GM12878 (cell line): ENCODE measurements at regions not wholly inside any gene's neighbourhood (a gene's known extent, or its start where the extent isn't known, plus 50 kb on each side); places are given as distances from the start of the nearest gene placed in this dataset.

ENCODE experiments used
- CUX1 ChIP-seq: IDR thresholded peaks from 2 replicates; pipeline ENCODE4 v1.6.1; 2012; ENCODE audit warnings: improper control_type of control experiment, low read depth, low read length; ENCODE audit not compliant: insufficient replicate concordance
- IRF3 ChIP-seq: fragments of 450-650 bp; IDR thresholded peaks from 2 replicates; pipeline ENCODE4 v1.6.1; 2014; ENCODE audit warnings: mild to moderate bottlenecking
- NFYB ChIP-seq: IDR thresholded peaks from 2 replicates; pipeline ENCODE4 v1.6.1; 2011; ENCODE audit warnings: low read depth, mild to moderate bottlenecking, low read length, improper control_type of control experiment, moderate library complexity; ENCODE audit not compliant: insufficient read depth
- PBX3 ChIP-seq: IDR thresholded peaks from 2 replicates; pipeline ENCODE4 v1.6.1; 2011; ENCODE audit warnings: mild to moderate bottlenecking, low read depth, low read length, moderate library complexity; ENCODE audit not compliant: insufficient replicate concordance
- STAT3 ChIP-seq: IDR thresholded peaks from 2 replicates; pipeline ENCODE4 v1.6.1; 2011; ENCODE audit warnings: low read depth, low read length, improper control_type of control experiment
- TCF3 ChIP-seq: IDR thresholded peaks from 2 replicates; pipeline ENCODE4 v1.6.1; 2012; ENCODE audit warnings: low read depth, mild to moderate bottlenecking, low read length, borderline replicate concordance; ENCODE audit not compliant: insufficient read depth

GRCh38 chr16:85519540-85520231 is 93.4 kb upstream of the GSE1 start (continued):
- TF ChIP-seq CUX1 (no peak), NFYB (no peak), STAT3 (no peak), PBX3 (no peak), TCF3 (no peak), IRF3 (no peak)
